H1 (cell line): ENCODE measurements at regions not wholly inside any gene's neighbourhood (a gene's known extent, or its start where the extent isn't known, plus 50 kb on each side); places are given as distances from the start of the nearest gene placed in this dataset.

Source experiments
- CTCF ChIA-PET: fragments of 300-600 bp; sonication (Branson Sonifier 250); formaldehyde crosslinking; loops from one replicate; lab custom pipeline; 2021; ENCODE audit not compliant: partially characterized antibody; lab: Charles Lee
- POLR2A ChIA-PET: fragments of 300-600 bp; sonication (Branson Sonifier 250); formaldehyde crosslinking; loops from one replicate; lab custom pipeline; 2021; ENCODE audit warnings: inconsistent platforms; ENCODE audit not compliant: partially characterized antibody; lab: Charles Lee
- DNase-seq, 2 experiments: peaks; one replicate each; pipeline versions ENCODE4 v3.0.0 to v3.0.0-alpha.2; 2010 to 2022; ENCODE audit warnings: low spot score in 2 of 2, low read depth in 1 of 2, mixed read lengths in 1 of 2
- FAIRE-seq: peaks from 2 replicates; lab custom pipeline; 2011; peaks lifted over from hg19 to GRCh38; lab: Jason Lieb, UNC
- H2AFZ ChIP-seq: 2 replicates; pipeline ENCODE4 v1.8.1; 2012; ENCODE audit warnings: low read length, inconsistent platforms
- H2AK5ac ChIP-seq: 2 replicates; pipeline ENCODE4 v1.6.1; 2013; ENCODE audit warnings: low read depth, low read length
- H2BK120ac ChIP-seq: replicated peaks from 2 replicates; pipeline ENCODE3; 2013; ENCODE audit warnings: low read depth, low read length, inconsistent platforms
- H2BK12ac ChIP-seq: 2 replicates; pipeline ENCODE4 v1.6.1; 2013; ENCODE audit warnings: low read depth, low read length
- H2BK15ac ChIP-seq: 2 replicates; pipeline ENCODE4 v1.6.1; 2013; ENCODE audit warnings: low read length
- H2BK20ac ChIP-seq: 2 replicates; pipeline ENCODE4 v1.6.1; 2013; ENCODE audit warnings: low read length
- H2BK5ac ChIP-seq: 2 replicates; pipeline ENCODE4 v1.6.1; 2013; ENCODE audit warnings: low read depth, low read length
- H3K14ac ChIP-seq: 2 replicates; pipeline ENCODE4 v1.6.1; 2013; ENCODE audit warnings: inconsistent platforms; ENCODE audit not compliant: insufficient read length
- H3K18ac ChIP-seq: 2 replicates; pipeline ENCODE4 v1.6.1; 2013; ENCODE audit warnings: low read length; ENCODE audit errors: extremely low read depth
- H3K23ac ChIP-seq: 2 replicates; pipeline ENCODE4 v1.6.1; 2013; ENCODE audit warnings: inconsistent platforms; ENCODE audit not compliant: insufficient read length
- H3K23me2 ChIP-seq: 2 replicates; pipeline ENCODE4 v1.6.1; 2013; ENCODE audit warnings: low read depth, low read length
- H3K27ac ChIP-seq: 2 replicates; pipeline ENCODE4 v1.6.1; 2011; ENCODE audit warnings: low read depth, low read length, inconsistent platforms
- H3K27me3 ChIP-seq, 4 experiments: replicated peaks in 1 of 4; 1 replicate in 1 of 4; 2 replicates in 3 of 4; pipeline versions ENCODE4 v1.6.1 to v1.8.1; 2011 to 2013; ENCODE audit warnings: low read length in 3 of 4, mild to moderate bottlenecking in 3 of 4, inconsistent platforms in 2 of 4, mixed read lengths in 2 of 4, moderate library complexity in 1 of 4; ENCODE audit not compliant: control insufficient read depth in 3 of 4, insufficient read depth in 3 of 4; ENCODE audit errors: extremely low read depth in 1 of 4
- H3K36me3 ChIP-seq, 4 experiments: 2 replicates each; pipeline versions ENCODE4 v1.6.1 to v1.8.1; 2011 to 2013; ENCODE audit warnings: mild to moderate bottlenecking in 4 of 4, low read length in 3 of 4, moderate library complexity in 2 of 4, control low read depth in 1 of 4, inconsistent platforms in 1 of 4; ENCODE audit not compliant: insufficient read depth in 4 of 4, control insufficient read depth in 2 of 4
- H3K4ac ChIP-seq: replicated peaks from 2 replicates; pipeline ENCODE3; 2013; ENCODE audit warnings: low read length, low read depth, mixed read lengths, inconsistent platforms; ENCODE audit not compliant: insufficient read length
- H3K4me1 ChIP-seq, 4 experiments: replicated peaks in 1 of 4; 1 replicate in 1 of 4; 2 replicates in 3 of 4; pipeline versions ENCODE4 v1.6.1 to v1.8.1; 2011 to 2013; ENCODE audit warnings: low read length in 3 of 4, inconsistent platforms in 2 of 4, mixed read lengths in 1 of 4; ENCODE audit not compliant: insufficient read depth in 4 of 4, control insufficient read depth in 3 of 4
- H3K4me2 ChIP-seq, 2 experiments: 2 replicates each; pipeline versions ENCODE4 v1.6.1 to v1.8.1; 2011 to 2013; ENCODE audit warnings: low read depth in 2 of 2, low read length in 2 of 2, control low read depth in 1 of 2, inconsistent platforms in 1 of 2, mild to moderate bottlenecking in 1 of 2; ENCODE audit not compliant: insufficient read depth in 1 of 2
- H3K4me3 ChIP-seq, 4 experiments: fragments of 200-600, 300-600 bp in 1 of 4; sonication (generic), shearing (Covaris generic), sonication (Bioruptor Twin) in 1 of 4; 2 replicates each; pipeline versions ENCODE4 v1.5.1 to v1.8.1; 2011 to 2016; ENCODE audit warnings: low read length in 4 of 4, low read depth in 3 of 4, control low read depth in 2 of 4, inconsistent platforms in 2 of 4, mild to moderate bottlenecking in 2 of 4, mixed read lengths in 1 of 4, moderate library complexity in 1 of 4; ENCODE audit not compliant: insufficient read depth in 2 of 4; ENCODE audit errors: extremely low read depth in 1 of 4
- H3K56ac ChIP-seq: replicated peaks from 2 replicates; pipeline ENCODE3; 2013; ENCODE audit warnings: low read depth, mild to moderate bottlenecking, mixed read lengths, low read length, inconsistent platforms; ENCODE audit not compliant: insufficient read length
- H3K79me1 ChIP-seq: 2 replicates; pipeline ENCODE4 v1.6.1; 2013; ENCODE audit warnings: low read depth, low read length, control low read depth
- H3K79me2 ChIP-seq, 2 experiments: 2 replicates each; pipeline versions ENCODE4 v1.6.1 to v1.8.1; 2012 to 2013; ENCODE audit warnings: low read length in 2 of 2, mild to moderate bottlenecking in 2 of 2, inconsistent platforms in 1 of 2; ENCODE audit not compliant: insufficient read depth in 2 of 2, control insufficient read depth in 1 of 2
- H3K9ac ChIP-seq, 4 experiments: replicated peaks in 1 of 4; 1 replicate in 1 of 4; 2 replicates in 3 of 4; pipeline versions ENCODE4 v1.6.1 to v1.8.1; 2011 to 2013; ENCODE audit warnings: low read depth in 3 of 4, low read length in 3 of 4, control low read depth in 2 of 4, mild to moderate bottlenecking in 2 of 4, moderate library complexity in 2 of 4, inconsistent platforms in 1 of 4; ENCODE audit errors: extremely low read depth in 1 of 4
- H3K9me3 ChIP-seq, 2 experiments: 2 replicates each; pipeline versions ENCODE4 v1.6.1 to v1.8.1; 2012 to 2013; ENCODE audit warnings: mild to moderate bottlenecking in 2 of 2, moderate library complexity in 2 of 2, control low read depth in 1 of 2, inconsistent platforms in 1 of 2, low read depth in 1 of 2, low read length in 1 of 2, mixed read lengths in 1 of 2; ENCODE audit not compliant: insufficient read depth in 2 of 2
- H4K20me1 ChIP-seq, 2 experiments: replicated peaks in 1 of 2; 2 replicates each; pipeline versions ENCODE3 to v1.8.1; 2011 to 2013; ENCODE audit warnings: inconsistent platforms in 2 of 2, low read length in 2 of 2, mild to moderate bottlenecking in 1 of 2; ENCODE audit not compliant: insufficient read depth in 2 of 2, control insufficient read depth in 1 of 2
- H4K5ac ChIP-seq: 2 replicates; pipeline ENCODE4 v1.6.1; 2013; ENCODE audit warnings: low read length, low read depth, mixed read lengths, inconsistent platforms; ENCODE audit not compliant: insufficient read length
- H4K8ac ChIP-seq: 2 replicates; pipeline ENCODE4 v1.8.0; 2013; ENCODE audit warnings: mild to moderate bottlenecking, moderate library complexity, low read length, inconsistent platforms; ENCODE audit not compliant: insufficient read depth; ENCODE audit errors: extremely low read depth
- H4K91ac ChIP-seq: replicated peaks from 2 replicates; pipeline ENCODE3; 2013; ENCODE audit warnings: low read length, mixed read lengths, inconsistent platforms; ENCODE audit not compliant: insufficient read length
- CTBP2 ChIP-seq: IDR thresholded peaks from 2 replicates; pipeline ENCODE4 v1.7.0; 2011; ENCODE audit warnings: borderline replicate concordance, mild to moderate bottlenecking, moderate library complexity, mixed read lengths, low read length; ENCODE audit not compliant: insufficient read depth, insufficient read length
- CTCF ChIP-seq, 3 experiments: IDR thresholded peaks; 1 replicate in 2 of 3; 2 replicates in 1 of 3; pipeline versions ENCODE4 v1.5.1 to v1.6.1; 2011; ENCODE audit warnings: low read length in 3 of 3, mild to moderate bottlenecking in 3 of 3, inconsistent platforms in 2 of 3, low read depth in 1 of 3, moderate library complexity in 1 of 3; ENCODE audit not compliant: insufficient read depth in 1 of 3; ENCODE audit errors: control extremely low read depth in 1 of 3
- RAD21 ChIP-seq, 2 experiments: IDR thresholded peaks in 1 of 2; conservative IDR thresholded peaks in 1 of 2; 2 replicates each; pipeline ENCODE4 v1.6.1; 2011; ENCODE audit warnings: low read depth in 2 of 2, low read length in 2 of 2, improper control_type of control experiment in 1 of 2, inconsistent platforms in 1 of 2, mild to moderate bottlenecking in 1 of 2, moderate library complexity in 1 of 2
- WGBS, 2 experiments: shearing (Covaris generic) in 1 of 2; methylation state at CpG; one replicate each; pipeline versions ENCODE4 v1.1.6 to v1.1.7; 2013 to 2015; ENCODE audit warnings: low lambda C conversion rate in 2 of 2, mixed read lengths in 2 of 2, inconsistent platforms in 1 of 2, low coverage in 1 of 2, missing lambda C conversion rate in 1 of 2; ENCODE audit not compliant: insufficient replicate concordance in 2 of 2, insufficient coverage in 1 of 2, insufficient read length in 1 of 2; ENCODE audit errors: extremely low coverage in 1 of 2, missing lambda C conversion rate in 1 of 2; 5-methylcytosine and 5-hydroxymethylcytosine counted together

GRCh38 chr14:30005114-30005808, 77.6 kb upstream of the PRKD1 start:
- Histone ChIP-seq H3K4me2 (no peak overlapping the region), H2AFZ (no peak overlapping the region), H3K79me2 (no peaks in the 10 kb centered on the region), H3K27me3 (no peaks in the 10 kb centered on the region), H3K14ac (no peak overlapping the region), H2BK20ac (no peak overlapping the region), H3K27ac (no peak overlapping the region), H2BK12ac (no peak overlapping the region), H4K5ac (no peak overlapping the region), H3K36me3 (no peaks in the 10 kb centered on the region), H3K9ac (no peak overlapping the region), H2AK5ac (no peak overlapping the region), H3K79me1 (no peaks in the 10 kb centered on the region), H4K8ac (no peak overlapping the region), H3K4me1 (no peaks in the 10 kb centered on the region), H3K4me3 (no peak overlapping the region), H3K56ac (no peak overlapping the region), H2BK15ac (no peak overlapping the region), H2BK5ac (no peak overlapping the region), H3K23ac (no peak overlapping the region), H2BK120ac (no peak overlapping the region), H3K4ac (no peak overlapping the region), H4K91ac (no peak overlapping the region), H3K18ac (no peak overlapping the region), H3K23me2 (no peaks in the 10 kb centered on the region), H4K20me1 (no peaks in the 10 kb centered on the region), H3K9me3 (no peaks in the 10 kb centered on the region)
- TF ChIP-seq CTCF (IDR thresholded peaks at IDR 0.05; ENCODE audit: control extremely low read depth in 1 of 3, insufficient read depth in 1 of 3, low read depth in 1 of 3, low read length in 3 of 3) = peak in 2 of 3 experiments; percentile 57 to 62; a peak in 3 of 4 replicates
- TF ChIP-seq CTBP2 = no peak
- peak; percentile 87 to 88 for TF ChIP-seq RAD21 (IDR thresholded peaks at IDR 0.05 in 1 of 2, conservative IDR thresholded peaks at IDR 0.05 in 1 of 2; ENCODE audit: low read depth in 2 of 2, low read length in 2 of 2)
- no peak for DNase-seq
- ChIA-PET CTCF (interaction anchor here (0.7 to 2.6 kb wide), 11 partner anchors 9 to 868 kb away, joined by 3 to 13 read pairs (median 4); partner anchors contain the start of gene PRKD1), POLR2A (no interaction called here)
- WGBS, 2 experiments = 67% methylated on average over 8 of the region's 8 CpGs; no CpG with 5 or more reads in 1 of the 2 experiments
- peak; percentile 69 for FAIRE-seq
